Activated CD8-positive, alpha-beta T cell treated with anti-CD3 and anti-CD28 coated beads for 36 hours (primary cell): ENCODE measurements at regions not wholly inside any gene's neighbourhood (a gene's known extent, or its start where the extent isn't known, plus 50 kb on each side); places are given as distances from the start of the nearest gene placed in this dataset.

Source experiments
- ATAC-seq: fragments of 200-7000 bp; cut with Tn5 transposase; one replicate; pipeline ENCODE4 v1.10.0; 2021; ENCODE audit warnings: mild to moderate bottlenecking, moderate library complexity
- CTCF ChIA-PET: fragments of 350-600 bp; sonication (Branson Sonifier 250); formaldehyde crosslinking; loops from one replicate; lab custom pipeline; 2021; ENCODE audit warnings: antibody characterized with exemption; lab: Charles Lee
- POLR2A ChIA-PET: fragments of 350-600 bp; sonication (Branson Sonifier 250); formaldehyde crosslinking; loops from one replicate; lab custom pipeline; 2021; ENCODE audit warnings: antibody characterized with exemption; lab: Charles Lee
- DNase-seq: peaks from one replicate; pipeline ENCODE4 v3.0.0-alpha.2; 2020
- H3K27ac Mint-ChIP-seq: one replicate; pipeline ENCODE4 v1.8.0; 2021; ENCODE audit warnings: mild to moderate bottlenecking, mixed read lengths
- H3K27me3 Mint-ChIP-seq: one replicate; pipeline ENCODE4 v1.8.0; 2021; ENCODE audit warnings: mixed read lengths
- H3K36me3 Mint-ChIP-seq: one replicate; pipeline ENCODE4 v1.8.0; 2021; ENCODE audit warnings: low read depth, mixed read lengths
- H3K4me1 Mint-ChIP-seq: one replicate; pipeline ENCODE4 v1.8.0; 2021; ENCODE audit warnings: low read depth, mixed read lengths
- H3K4me3 Mint-ChIP-seq: one replicate; pipeline ENCODE4 v1.8.0; 2021; ENCODE audit warnings: mild to moderate bottlenecking, moderate library complexity, mixed read lengths
- H3K9me3 Mint-ChIP-seq: one replicate; pipeline ENCODE4 v1.8.0; 2021; ENCODE audit warnings: mixed read lengths
- CTCF ChIP-seq: fragments of 200-600 bp; IDR thresholded peaks from one replicate; pipeline ENCODE4 v1.8.0; 2022; ENCODE audit warnings: antibody characterized with exemption, mild to moderate bottlenecking
- intact Hi-C: fragments of 100-400 bp; cut with micrococcal nuclease; formaldehyde crosslinking; loops from one replicate; pipeline ENCODE4 v1.10.0; 2022

DNA sequence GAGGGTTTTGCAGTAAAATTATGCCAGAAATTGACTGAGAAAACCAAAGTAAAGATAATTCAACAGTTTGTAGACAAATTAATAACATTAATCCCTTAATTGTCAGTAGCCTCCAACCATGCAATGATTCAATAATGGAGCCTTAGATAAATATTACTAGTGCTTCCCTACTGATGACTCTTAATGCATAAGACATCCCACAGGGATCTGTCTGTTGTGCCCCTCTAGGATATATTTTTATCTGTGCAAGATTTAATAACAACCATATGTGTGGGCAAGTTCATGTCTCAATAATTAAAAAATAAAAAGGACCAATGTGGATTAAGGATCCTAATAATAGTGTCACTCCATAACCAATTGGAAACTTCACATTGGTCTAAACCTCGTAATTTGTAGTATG, 230.3 kb upstream of the TCF4 start:
- intact Hi-C loops: no loop called here
- TF ChIP-seq CTCF: no peak
- H3K4me1 Mint-ChIP-seq: no peaks in the 10 kb centered on the region
- no peak for ATAC-seq
- H3K27me3 Mint-ChIP-seq: no peaks in the 10 kb centered on the region
- no peaks in the 10 kb centered on the region for H3K36me3 Mint-ChIP-seq
- CTCF ChIA-PET: no interaction called here
- H3K4me3 Mint-ChIP-seq: no peak overlapping the region
- no peak for DNase-seq
- no peak overlapping the region for H3K27ac Mint-ChIP-seq
- H3K9me3 Mint-ChIP-seq: peaks cover 2% of the 10 kb centered on the region
- POLR2A ChIA-PET: no interaction called here

DNA sequence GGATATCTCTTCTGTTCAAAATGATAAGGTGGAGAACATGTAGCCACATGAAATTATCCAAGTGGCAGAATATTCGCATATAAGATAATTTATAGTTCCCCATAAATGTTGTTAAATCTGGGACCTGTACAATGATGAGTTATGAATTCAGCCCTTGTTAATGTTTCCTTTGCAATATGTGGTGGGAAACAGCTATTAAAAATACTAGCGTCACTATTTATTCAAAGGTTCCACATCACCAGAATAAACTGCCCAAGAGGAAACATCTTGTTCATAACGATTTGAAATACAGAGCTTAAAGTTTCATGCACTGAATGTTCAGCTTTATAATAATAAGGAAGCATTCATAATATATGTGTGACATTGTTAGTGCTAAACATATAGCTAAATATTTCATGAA, 223.9 kb upstream of the TCF4 start:
- POLR2A ChIA-PET: no interaction called here
- no peak for TF ChIP-seq CTCF
- H3K9me3 Mint-ChIP-seq: no peaks in the 10 kb centered on the region
- H3K4me3 Mint-ChIP-seq: no peak overlapping the region
- DNase-seq (no peak), ATAC-seq (no peak)
- no peaks in the 10 kb centered on the region for H3K4me1 Mint-ChIP-seq
- H3K27ac Mint-ChIP-seq: no peak overlapping the region
- no peaks in the 10 kb centered on the region for H3K36me3 Mint-ChIP-seq
- CTCF ChIA-PET: no interaction called here
- H3K27me3 Mint-ChIP-seq: no peaks in the 10 kb centered on the region
- intact Hi-C loops: no loop called here

GRCh38 chr18:55805666-55806065, 217.7 kb upstream of the TCF4 start:
- CTCF ChIA-PET: no interaction called here
- Mint-ChIP-seq H3K27ac (no peak overlapping the region), H3K9me3 (no peaks in the 10 kb centered on the region), H3K4me1 (no peaks in the 10 kb centered on the region), H3K4me3 (no peak overlapping the region), H3K36me3 (no peaks in the 10 kb centered on the region), H3K27me3 (no peaks in the 10 kb centered on the region)
- no peak for ATAC-seq
- no peak for TF ChIP-seq CTCF
- intact Hi-C loops: no loop called here
- POLR2A ChIA-PET: no interaction called here
- DNase-seq: no peak

DNA sequence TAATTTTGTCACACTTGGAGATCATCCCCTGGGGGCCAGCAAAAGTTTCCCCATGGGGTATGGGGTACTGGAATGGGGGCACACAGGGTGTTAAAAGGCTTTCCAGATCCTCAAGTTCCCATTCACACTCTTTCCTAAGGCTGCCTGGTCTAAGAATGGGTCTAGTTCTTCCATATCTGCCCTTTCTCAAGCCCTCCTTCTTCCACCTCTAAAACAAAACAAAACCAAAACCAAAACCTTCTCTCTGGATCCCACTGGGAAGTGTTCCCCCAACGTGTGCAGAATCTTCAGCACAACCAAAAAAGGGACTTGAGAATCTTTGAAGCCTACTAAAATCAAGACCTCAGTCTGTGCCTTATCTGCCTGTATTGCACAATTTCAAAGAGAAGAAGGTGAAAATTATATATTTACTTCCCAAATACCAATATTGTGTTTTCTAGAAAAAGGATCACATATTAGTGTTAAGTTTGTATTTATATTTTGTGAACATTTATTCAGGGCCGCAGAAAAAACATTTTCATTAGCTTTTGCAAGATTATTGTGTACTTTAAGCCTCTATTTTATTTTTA, 207.2 kb upstream of the TCF4 start:
- CTCF ChIA-PET: no interaction called here
- TF ChIP-seq CTCF: no peak
- no peak overlapping the region for H3K27ac Mint-ChIP-seq
- no peak for ATAC-seq
- H3K4me3 Mint-ChIP-seq: no peak overlapping the region
- POLR2A ChIA-PET: no interaction called here
- intact Hi-C loops: no loop called here
- no peaks in the 10 kb centered on the region for H3K4me1 Mint-ChIP-seq
- no peaks in the 10 kb centered on the region for H3K36me3 Mint-ChIP-seq
- no peaks in the 10 kb centered on the region for H3K27me3 Mint-ChIP-seq
- no peaks in the 10 kb centered on the region for H3K9me3 Mint-ChIP-seq
- no peak for DNase-seq

GRCh38 chr18:55794288-55795052, 206.5 kb upstream of the TCF4 start:
- Mint-ChIP-seq H3K36me3 (no peaks in the 10 kb centered on the region), H3K27me3 (no peaks in the 10 kb centered on the region), H3K9me3 (no peaks in the 10 kb centered on the region), H3K4me1 (no peaks in the 10 kb centered on the region), H3K27ac (no peak overlapping the region), H3K4me3 (no peak overlapping the region)
- no peak for TF ChIP-seq CTCF
- intact Hi-C loops: no loop called here
- CTCF ChIA-PET: no interaction called here
- ATAC-seq (no peak), DNase-seq (no peak)
- POLR2A ChIA-PET: no interaction called here
